ENCODE measurements at regions not wholly inside any gene's neighbourhood (a gene's known extent, or its start where the extent isn't known, plus 50 kb on each side); places are given as distances from the start of the nearest gene placed in this dataset.
"Not testable (repeated sequence)": the region's sequence is repeated elsewhere in the genome, so short reads cannot be mapped to it uniquely, and the experiment has no call there.

GRCh38 chr13:52235900-52236595 lies 76.7 kb upstream of the NEK3 start:
- TF ChIP-seq CTCF (IDR thresholded peaks at IDR 0.05): peak in 3 of 4 experiments; percentile 48 to 57 (median 54)
- TF ChIP-seq POLR2A (IDR thresholded peaks at IDR 0.05): not testable (repeated sequence)
